Spleen (tissue), 7 donors: ENCODE measurements at regions not wholly inside any gene's neighbourhood (a gene's known extent, or its start where the extent isn't known, plus 50 kb on each side); places are given as distances from the start of the nearest gene placed in this dataset.

Experiments
- POLR2A ChIP-seq, 3 donors: fragments of 450-650 bp; IDR thresholded peaks; one replicate each; pipeline ENCODE4 v1.5.1; 2017; ENCODE audit warnings: antibody characterized with exemption in 3 of 3, mild to moderate bottlenecking in 1 of 3
- POLR2AphosphoS5 ChIP-seq, 3 donors: sonication (generic); formaldehyde crosslinking; IDR thresholded peaks; one replicate each; pipeline ENCODE4 v1.5.1; 2017; ENCODE audit warnings: antibody characterized with exemption in 3 of 3
- TF ChIP-seq, protein P1 (sequence below), 11 experiments: fragments of 200-600 bp in 7 of 11; fragments of 450-650 bp in 4 of 11; sonication (generic) in 4 of 11; IDR thresholded peaks in 8 of 11; conservative IDR thresholded peaks in 3 of 11; 1 replicate in 7 of 11; 2 replicates in 4 of 11; pipeline versions ENCODE4 v1.4.0 to v1.8.0; 2016 to 2021; ENCODE audit warnings: antibody characterized with exemption in 11 of 11, inconsistent platforms in 4 of 11, mild to moderate bottlenecking in 1 of 11
- donor health status: DM: no; HTN: no; CAD: no; lungs with moderate emphysema.
- donor health status: DM: no; HTN: no; CAD: no.
- donor health status: DM: no; HTN: no; CAD: no.

DNA sequence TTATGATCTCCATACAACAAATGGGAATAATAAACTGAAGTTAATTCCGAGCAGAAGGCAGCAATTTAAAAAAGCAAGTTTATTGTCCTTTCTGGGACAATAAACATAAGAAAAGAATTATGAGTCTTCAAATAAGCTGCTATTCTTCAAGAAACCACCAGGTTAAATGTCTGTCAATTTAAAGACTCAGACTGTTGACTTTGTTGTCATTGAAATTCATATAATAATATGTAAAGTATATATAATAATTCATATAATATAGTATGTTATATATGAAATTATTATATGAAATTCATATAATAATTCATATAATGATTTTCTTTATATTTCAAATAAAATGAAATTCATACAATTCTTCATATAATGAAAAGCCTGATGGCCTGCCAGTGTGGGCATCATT is 497.5 kb upstream of the RGMB start:
- TF ChIP-seq POLR2A (IDR thresholded peaks at IDR 0.05) (no peak), POLR2AphosphoS5 (IDR thresholded peaks at IDR 0.05) (no peak)
- TF ChIP-seq, protein P1, sequence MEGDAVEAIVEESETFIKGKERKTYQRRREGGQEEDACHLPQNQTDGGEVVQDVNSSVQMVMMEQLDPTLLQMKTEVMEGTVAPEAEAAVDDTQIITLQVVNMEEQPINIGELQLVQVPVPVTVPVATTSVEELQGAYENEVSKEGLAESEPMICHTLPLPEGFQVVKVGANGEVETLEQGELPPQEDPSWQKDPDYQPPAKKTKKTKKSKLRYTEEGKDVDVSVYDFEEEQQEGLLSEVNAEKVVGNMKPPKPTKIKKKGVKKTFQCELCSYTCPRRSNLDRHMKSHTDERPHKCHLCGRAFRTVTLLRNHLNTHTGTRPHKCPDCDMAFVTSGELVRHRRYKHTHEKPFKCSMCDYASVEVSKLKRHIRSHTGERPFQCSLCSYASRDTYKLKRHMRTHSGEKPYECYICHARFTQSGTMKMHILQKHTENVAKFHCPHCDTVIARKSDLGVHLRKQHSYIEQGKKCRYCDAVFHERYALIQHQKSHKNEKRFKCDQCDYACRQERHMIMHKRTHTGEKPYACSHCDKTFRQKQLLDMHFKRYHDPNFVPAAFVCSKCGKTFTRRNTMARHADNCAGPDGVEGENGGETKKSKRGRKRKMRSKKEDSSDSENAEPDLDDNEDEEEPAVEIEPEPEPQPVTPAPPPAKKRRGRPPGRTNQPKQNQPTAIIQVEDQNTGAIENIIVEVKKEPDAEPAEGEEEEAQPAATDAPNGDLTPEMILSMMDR (IDR thresholded peaks at IDR 0.05 in 8 of 11, conservative IDR thresholded peaks at IDR 0.05 in 3 of 11) = no peak
